Smooth muscle cell (in vitro differentiated cells): ENCODE measurements at regions not wholly inside any gene's neighbourhood (a gene's known extent, or its start where the extent isn't known, plus 50 kb on each side); places are given as distances from the start of the nearest gene placed in this dataset.

Source experiments
- DNase-seq: peaks from one replicate; lab custom pipeline; 2025; ENCODE audit not compliant: unreplicated experiment; lab: John Stamatoyannopoulos, UW
- H2AFZ ChIP-seq: fragments of 200-600 bp; sonication (generic); 2 replicates; pipeline ENCODE4 v1.6.0; 2016; ENCODE audit warnings: antibody characterized with exemption, low read depth, mild to moderate bottlenecking
- H3F3A ChIP-seq: fragments of 200-600 bp; sonication (generic); 2 replicates; pipeline ENCODE4 v1.6.0; 2017; ENCODE audit warnings: antibody characterized with exemption, low read depth
- H3K27ac ChIP-seq: fragments of 200-600 bp; sonication (generic); 2 replicates; pipeline ENCODE4 v1.5.1; 2016; ENCODE audit warnings: low read depth, mild to moderate bottlenecking
- H3K27me3 ChIP-seq: fragments of 200-600 bp; sonication (generic); 2 replicates; pipeline ENCODE4 v1.6.1; 2016; ENCODE audit warnings: low read depth, mild to moderate bottlenecking
- H3K36me3 ChIP-seq: fragments of 200-600 bp; sonication (generic); 2 replicates; pipeline ENCODE4 v1.5.1; 2016; ENCODE audit warnings: low read depth
- H3K4me1 ChIP-seq: fragments of 200-600 bp; sonication (generic); 2 replicates; pipeline ENCODE4 v1.5.1; 2016; ENCODE audit warnings: low read depth
- H3K4me2 ChIP-seq: fragments of 200-600 bp; sonication (generic); 2 replicates; pipeline ENCODE4 v1.6.0; 2016; ENCODE audit warnings: mild to moderate bottlenecking
- H3K4me3 ChIP-seq: fragments of 200-600 bp; sonication (generic); 2 replicates; pipeline ENCODE4 v1.5.1; 2016; ENCODE audit warnings: mild to moderate bottlenecking
- H3K79me2 ChIP-seq: fragments of 200-600 bp; sonication (generic); 2 replicates; pipeline ENCODE4 v1.6.0; 2016; ENCODE audit warnings: low read depth, mild to moderate bottlenecking
- H3K9ac ChIP-seq: fragments of 200-600 bp; sonication (generic); 2 replicates; pipeline ENCODE4 v1.6.0; 2016; ENCODE audit warnings: low read depth
- H3K9me3 ChIP-seq: fragments of 200-600 bp; sonication (generic); replicated peaks from 2 replicates; pipeline ENCODE4 v1.5.1; 2016; ENCODE audit warnings: low read depth
- H4K20me1 ChIP-seq: fragments of 200-600 bp; sonication (generic); 2 replicates; pipeline ENCODE4 v1.6.0; 2016; ENCODE audit warnings: low read depth
- WGBS: methylation state at CpG from one replicate; pipeline ENCODE4 v1.1.7; 2016; ENCODE audit warnings: low lambda C conversion rate; 5-methylcytosine and 5-hydroxymethylcytosine counted together
- TF ChIP-seq, protein P1 (sequence below): fragments of 200-600 bp; sonication (generic); IDR thresholded peaks from 2 replicates; pipeline ENCODE4 v1.5.1; 2017; ENCODE audit warnings: borderline replicate concordance, mild to moderate bottlenecking, antibody characterized with exemption; ENCODE audit not compliant: insufficient read depth, poor library complexity, severe bottlenecking

- Histone ChIP-seq H3K27ac (no peak overlapping the region), H3K4me1 (no peaks in the 10 kb centered on the region), H3K4me2 (no peak overlapping the region), H3K79me2 (no peaks in the 10 kb centered on the region), H3K27me3 (no peaks in the 10 kb centered on the region), H3K9me3 (no peaks in the 10 kb centered on the region), H3F3A (no peaks in the 10 kb centered on the region), H3K36me3 (no peaks in the 10 kb centered on the region), H4K20me1 (no peaks in the 10 kb centered on the region), H2AFZ (no peak overlapping the region), H3K4me3 (no peak overlapping the region), H3K9ac (no peak overlapping the region)
- TF ChIP-seq, protein P1, sequence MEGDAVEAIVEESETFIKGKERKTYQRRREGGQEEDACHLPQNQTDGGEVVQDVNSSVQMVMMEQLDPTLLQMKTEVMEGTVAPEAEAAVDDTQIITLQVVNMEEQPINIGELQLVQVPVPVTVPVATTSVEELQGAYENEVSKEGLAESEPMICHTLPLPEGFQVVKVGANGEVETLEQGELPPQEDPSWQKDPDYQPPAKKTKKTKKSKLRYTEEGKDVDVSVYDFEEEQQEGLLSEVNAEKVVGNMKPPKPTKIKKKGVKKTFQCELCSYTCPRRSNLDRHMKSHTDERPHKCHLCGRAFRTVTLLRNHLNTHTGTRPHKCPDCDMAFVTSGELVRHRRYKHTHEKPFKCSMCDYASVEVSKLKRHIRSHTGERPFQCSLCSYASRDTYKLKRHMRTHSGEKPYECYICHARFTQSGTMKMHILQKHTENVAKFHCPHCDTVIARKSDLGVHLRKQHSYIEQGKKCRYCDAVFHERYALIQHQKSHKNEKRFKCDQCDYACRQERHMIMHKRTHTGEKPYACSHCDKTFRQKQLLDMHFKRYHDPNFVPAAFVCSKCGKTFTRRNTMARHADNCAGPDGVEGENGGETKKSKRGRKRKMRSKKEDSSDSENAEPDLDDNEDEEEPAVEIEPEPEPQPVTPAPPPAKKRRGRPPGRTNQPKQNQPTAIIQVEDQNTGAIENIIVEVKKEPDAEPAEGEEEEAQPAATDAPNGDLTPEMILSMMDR: no peak
- 94% methylated on average over 2 of the region's 2 CpGs for WGBS
- DNase-seq: no peak
Observed at GRCh38 chr4:115759231-115759630, 645.8 kb upstream of the NDST4 start.

GRCh38 chr4:115749404-115749803 is 636.0 kb upstream of the NDST4 start:
- TF ChIP-seq, protein P1: no peak
- no peak overlapping the region for H3K4me2 ChIP-seq
- DNase-seq: no peak
- H3K27me3 ChIP-seq: no peaks in the 10 kb centered on the region
- H3K36me3 ChIP-seq: no peaks in the 10 kb centered on the region
- H2AFZ ChIP-seq: no peak overlapping the region
- no peak overlapping the region for H3K9ac ChIP-seq
- no peak overlapping the region for H3K4me3 ChIP-seq
- H3K79me2 ChIP-seq: no peaks in the 10 kb centered on the region
- H3K4me1 ChIP-seq: no peaks in the 10 kb centered on the region
- no peaks in the 10 kb centered on the region for H4K20me1 ChIP-seq
- H3K9me3 ChIP-seq: no peaks in the 10 kb centered on the region
- H3K27ac ChIP-seq: no peak overlapping the region
- H3F3A ChIP-seq: no peaks in the 10 kb centered on the region

DNA sequence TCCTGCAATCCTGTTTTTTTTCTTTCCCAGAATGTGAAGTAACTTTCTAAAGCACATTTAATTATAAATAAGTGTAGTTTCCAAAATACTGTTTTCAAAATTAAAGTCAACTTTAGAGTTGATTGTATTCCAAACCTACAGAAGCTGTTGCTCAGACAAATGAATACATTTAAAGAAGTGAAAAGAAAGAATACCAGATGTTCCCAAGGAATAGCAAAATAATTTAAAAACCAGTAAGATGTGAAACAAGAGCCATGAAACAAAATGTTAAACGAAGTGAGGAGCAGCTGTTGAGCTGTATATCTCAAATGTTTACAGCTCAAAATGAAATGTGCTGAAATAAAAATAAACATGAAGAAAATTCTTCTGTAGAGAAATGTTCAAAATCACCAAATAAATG is 627.4 kb upstream of the NDST4 start:
- H3K27ac ChIP-seq: no peak overlapping the region
- H3K79me2 ChIP-seq: no peaks in the 10 kb centered on the region
- DNase-seq: no peak
- H3F3A ChIP-seq: no peaks in the 10 kb centered on the region
- no peaks in the 10 kb centered on the region for H3K9me3 ChIP-seq
- H2AFZ ChIP-seq: no peak overlapping the region
- TF ChIP-seq, protein P1: no peak
- H3K9ac ChIP-seq: no peak overlapping the region
- no peaks in the 10 kb centered on the region for H3K4me1 ChIP-seq
- H3K36me3 ChIP-seq: no peaks in the 10 kb centered on the region
- no peak overlapping the region for H3K4me2 ChIP-seq
- no peaks in the 10 kb centered on the region for H4K20me1 ChIP-seq
- 68% methylated on average over 1 of the region's 1 CpG for WGBS
- H3K4me3 ChIP-seq: no peak overlapping the region
- H3K27me3 ChIP-seq: no peaks in the 10 kb centered on the region

DNA sequence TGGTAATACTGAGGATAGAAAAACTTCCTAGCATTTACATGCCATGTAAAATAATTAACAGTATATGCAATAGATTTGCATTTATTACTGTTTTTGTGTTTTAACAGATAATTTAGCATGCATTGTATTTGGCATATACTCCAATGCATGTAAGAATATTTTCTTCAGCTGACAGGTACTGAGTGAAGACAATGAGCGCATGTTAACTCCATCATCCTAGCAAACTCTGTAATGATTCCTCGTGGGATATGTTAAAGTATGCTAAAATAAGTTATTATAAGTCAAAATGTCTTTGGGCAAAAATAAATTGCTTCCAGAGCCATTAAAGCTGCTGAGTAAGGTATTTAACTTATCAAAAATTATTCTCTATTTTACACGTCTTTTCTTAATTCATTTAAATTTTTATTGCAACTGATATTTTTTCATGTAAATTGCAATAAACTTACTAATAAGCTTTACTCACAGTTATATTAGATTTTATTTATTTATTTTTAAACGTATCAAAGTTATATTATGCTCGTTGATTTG is 616.4 kb upstream of the NDST4 start:
- Histone ChIP-seq H2AFZ (no peak overlapping the region), H3K27me3 (no peaks in the 10 kb centered on the region), H3K4me1 (no peaks in the 10 kb centered on the region), H3K79me2 (no peaks in the 10 kb centered on the region), H3K4me2 (no peak overlapping the region), H3K27ac (no peak overlapping the region), H3F3A (no peaks in the 10 kb centered on the region), H3K36me3 (no peaks in the 10 kb centered on the region), H3K4me3 (no peak overlapping the region), H3K9me3 (no peaks in the 10 kb centered on the region), H4K20me1 (no peaks in the 10 kb centered on the region), H3K9ac (no peak overlapping the region)
- no peak for DNase-seq
- TF ChIP-seq, protein P1: no peak
- 88% methylated on average over 5 of the region's 5 CpGs for WGBS
